ENCODE measurements at regions not wholly inside any gene's neighbourhood (a gene's known extent, or its start where the extent isn't known, plus 50 kb on each side); places are given as distances from the start of the nearest gene placed in this dataset.

DNA sequence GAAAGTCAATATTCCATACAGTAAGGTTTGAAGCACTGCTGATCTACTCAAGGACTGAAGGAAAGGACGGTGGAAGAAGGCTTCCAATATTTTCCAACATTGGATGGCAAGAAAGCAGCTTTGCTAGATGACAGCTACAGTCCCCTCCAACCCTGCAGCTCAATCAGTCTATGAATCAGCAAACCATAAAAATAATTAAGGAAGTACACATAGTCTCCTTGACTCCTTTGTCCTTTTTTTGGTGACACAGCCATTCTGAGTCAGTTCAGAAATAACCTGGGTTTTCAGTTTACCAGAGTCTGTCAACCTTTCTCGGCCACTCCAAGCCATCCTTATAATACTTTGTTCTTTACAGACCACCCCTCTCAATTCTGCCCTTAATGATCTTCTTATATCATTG, 232.5 kb downstream of the IBTK start:
- no peak for DNase-seq

DNA sequence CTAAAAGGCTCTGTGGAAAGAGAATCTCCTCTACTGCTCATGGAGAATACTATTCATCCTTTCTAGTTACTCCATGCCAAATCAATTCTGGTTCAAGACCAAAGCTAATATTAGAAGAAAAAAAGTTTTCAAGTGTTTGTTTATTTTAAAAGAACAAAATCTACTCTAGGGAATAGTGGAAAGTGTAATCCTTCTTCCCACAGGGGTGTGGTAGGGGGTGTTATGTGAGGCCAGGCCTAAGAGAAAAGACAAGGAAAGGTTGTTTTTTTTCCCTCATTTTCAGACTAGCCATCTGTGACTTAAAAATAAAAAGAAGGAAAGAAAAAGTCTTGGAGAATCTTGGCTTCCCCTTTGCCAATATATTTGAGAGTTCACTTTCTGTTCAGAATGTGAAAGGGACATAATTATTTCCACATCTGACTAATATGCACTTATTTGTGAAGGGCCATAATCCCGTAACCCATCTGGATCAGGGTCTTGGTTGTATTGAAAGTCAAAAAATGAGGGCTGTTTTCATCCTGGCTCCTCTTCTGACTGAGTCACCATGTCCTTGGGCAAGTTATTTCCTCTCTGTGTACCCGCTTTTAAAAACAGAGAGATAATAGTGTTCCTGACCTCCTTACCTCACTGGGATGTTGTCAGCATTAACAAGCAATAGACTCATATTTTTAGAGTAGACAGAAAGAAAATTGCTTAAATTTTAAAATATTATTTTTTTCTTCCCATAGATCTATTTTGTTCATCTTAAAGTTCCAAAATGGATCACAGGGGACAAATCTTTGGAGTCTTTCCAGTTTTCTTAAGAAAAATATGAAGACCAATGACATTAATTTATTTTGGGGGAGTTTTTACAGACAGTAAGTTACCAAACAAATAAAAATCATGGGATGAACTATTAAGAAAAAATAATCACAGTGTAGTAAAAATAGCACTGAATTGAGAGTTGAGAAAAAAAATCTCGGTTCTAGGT, 233.7 kb downstream of the IBTK start:
- peak; percentile 39 for DNase-seq

DNA sequence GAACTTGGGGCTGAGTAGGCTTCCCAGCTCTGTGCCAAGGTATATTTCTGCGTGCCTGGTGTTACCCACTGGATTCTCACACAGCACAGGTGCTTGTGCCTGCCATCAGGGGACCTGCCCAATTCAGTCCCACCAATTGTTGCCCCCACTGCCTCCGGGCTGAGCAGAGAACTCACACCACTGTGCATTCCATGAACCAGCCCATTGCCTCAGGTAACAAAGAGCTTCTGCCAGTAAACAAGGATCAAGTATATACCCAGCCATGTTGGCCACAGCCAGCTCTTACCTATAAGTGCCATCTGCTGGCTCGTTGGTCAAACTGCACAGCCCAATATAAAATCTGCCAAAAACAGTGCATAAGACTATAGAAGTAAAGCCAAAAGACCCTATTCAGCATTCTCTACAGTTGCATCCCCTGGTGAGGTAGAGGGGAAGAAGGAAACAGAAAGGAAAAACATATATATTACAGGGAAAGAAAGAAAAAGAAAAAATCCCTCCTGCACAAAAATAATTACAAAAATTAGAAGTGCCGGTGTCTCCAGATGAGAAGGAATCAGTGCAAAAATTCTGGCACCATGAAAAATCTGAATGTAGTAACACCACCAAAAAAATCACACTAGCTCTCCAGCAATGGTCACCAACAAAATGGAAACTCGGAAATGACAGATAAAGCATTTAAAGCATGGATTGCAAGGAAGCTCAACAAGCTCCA, 241.4 kb downstream of the IBTK start:
- DNase-seq = no peak

DNA sequence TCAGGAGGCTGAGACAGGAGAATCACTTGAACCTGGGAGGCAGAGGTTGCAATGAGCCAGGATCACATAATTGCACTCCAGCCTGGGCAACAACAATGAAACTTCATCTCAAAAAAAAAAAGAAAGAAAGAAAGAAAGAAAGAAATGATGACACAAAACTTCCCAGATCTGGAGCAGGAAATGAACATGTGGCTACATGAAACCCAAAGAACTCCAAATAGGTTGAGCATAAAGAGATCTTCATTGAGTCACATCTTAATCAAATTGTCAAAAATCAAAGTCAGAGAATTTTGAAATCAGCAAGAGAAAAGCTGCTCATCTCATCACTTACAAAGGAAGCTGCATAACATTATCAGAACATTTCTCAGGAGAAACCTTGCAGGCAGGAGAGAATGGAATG, 247.0 kb downstream of the IBTK start:
- no peak for DNase-seq

DNA sequence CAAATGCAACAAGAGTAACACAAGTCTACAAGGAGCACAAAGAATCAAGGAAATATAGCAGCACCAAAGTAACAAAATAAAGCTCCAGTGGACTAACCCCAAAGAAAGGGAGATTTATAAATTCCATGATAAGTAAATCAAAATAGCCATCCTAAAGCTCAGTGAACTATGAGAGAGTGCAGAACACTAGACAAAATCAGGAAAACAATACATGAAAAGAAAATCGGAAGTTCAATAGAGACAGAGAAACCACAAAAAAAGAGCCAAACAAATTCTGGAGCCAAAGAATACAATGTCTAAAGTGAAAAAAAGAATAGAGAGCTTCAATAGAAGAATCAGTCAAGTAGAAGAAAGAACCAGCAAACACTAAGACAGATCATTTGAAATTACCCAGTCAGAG, 247.3 kb upstream of the TENT5A start:
- no peak for DNase-seq

DNA sequence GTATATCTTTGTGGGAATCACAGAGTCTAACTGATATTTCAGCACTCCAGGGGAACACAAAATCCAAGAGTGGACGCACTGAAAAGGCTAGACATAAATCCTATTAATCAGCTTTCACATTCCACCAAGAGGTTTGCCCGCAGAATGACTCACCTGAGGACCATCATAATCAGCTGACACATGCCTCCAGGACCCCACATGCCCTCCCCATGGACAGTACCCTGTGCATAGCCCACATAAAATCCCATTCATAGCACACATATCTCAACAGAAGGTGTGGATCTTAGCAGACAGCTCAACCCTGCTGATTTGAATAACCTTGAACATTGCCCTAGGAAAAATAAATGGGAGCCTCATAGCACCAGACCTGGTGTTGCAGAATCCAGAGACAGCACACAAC, 246.8 kb upstream of the TENT5A start:
- DNase-seq = no peak

DNA sequence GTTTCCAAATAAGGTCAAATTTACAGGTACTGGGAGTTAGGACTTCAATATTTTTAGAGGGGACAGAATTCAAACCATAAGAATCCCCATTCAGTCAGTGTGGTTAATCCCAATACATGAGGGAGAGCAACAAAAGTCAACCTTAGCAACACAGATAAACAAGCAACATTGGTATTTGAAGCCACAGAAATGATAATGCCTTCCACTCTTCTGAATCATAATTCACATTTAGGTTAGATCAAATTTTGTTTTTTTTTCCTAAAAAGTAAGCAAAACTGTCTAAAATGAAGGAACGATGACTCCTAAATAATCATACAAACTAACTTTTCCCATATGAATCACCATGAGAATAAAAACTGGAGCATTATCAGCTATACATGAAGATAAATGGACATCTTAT, 246.0 kb upstream of the TENT5A start:
- DNase-seq = no peak

DNA sequence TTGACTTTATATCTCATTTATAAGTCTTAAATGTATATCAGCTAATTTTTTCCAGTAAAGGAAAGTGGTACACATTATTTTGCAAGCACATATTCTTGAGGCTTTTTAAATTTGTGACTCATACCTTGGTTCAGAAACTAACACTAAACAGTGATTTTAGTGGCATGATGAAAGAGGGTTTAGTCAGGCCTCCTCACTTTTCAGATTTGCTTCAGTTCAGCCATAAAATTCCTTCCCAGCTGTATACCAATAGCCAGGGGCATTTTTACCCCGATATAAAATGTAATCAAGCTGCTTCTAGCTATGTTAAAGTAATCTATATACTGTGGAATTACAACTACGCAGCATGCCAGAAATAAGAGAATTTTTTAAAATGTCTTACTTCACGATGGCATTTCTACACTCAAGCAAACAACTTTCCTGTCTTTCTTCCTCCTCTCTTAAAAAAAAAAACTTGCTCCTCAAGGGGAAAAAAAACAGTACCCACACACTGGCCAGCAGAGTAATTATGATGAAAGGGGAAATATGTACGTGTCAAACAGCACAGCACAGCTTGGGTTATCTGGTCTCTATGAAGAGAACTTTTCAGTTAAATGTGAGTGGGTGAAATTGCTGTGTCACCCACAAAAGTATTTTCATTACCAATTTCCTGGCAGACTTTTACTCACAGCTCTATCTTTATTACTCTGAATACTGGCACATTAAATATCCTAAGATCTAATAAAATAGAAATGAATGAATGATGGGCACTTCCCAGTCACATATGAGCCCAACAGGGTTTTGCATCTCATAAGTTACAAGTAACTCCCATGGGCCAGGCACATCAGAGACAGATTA, 244.8 kb upstream of the TENT5A start:
- DNase-seq = no peak

DNA sequence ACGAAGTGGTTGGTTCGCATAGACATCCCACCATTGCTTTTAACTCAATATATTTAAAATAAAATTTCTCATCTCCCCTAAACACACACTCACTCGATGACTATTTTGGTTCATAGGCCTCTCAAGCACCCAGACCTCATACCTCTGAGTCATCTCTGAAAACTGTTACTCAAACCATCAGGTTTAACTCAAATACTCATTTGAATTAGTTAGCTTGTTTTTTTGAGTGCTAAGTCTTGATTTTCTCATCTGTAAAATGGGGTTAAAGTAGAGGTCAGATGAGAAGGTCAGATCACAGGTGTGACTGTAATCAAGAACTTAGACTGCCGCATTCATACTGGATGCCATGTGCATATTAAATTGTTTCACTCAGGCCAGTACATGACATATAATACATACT, 243.9 kb upstream of the TENT5A start:
- DNase-seq = no peak

DNA sequence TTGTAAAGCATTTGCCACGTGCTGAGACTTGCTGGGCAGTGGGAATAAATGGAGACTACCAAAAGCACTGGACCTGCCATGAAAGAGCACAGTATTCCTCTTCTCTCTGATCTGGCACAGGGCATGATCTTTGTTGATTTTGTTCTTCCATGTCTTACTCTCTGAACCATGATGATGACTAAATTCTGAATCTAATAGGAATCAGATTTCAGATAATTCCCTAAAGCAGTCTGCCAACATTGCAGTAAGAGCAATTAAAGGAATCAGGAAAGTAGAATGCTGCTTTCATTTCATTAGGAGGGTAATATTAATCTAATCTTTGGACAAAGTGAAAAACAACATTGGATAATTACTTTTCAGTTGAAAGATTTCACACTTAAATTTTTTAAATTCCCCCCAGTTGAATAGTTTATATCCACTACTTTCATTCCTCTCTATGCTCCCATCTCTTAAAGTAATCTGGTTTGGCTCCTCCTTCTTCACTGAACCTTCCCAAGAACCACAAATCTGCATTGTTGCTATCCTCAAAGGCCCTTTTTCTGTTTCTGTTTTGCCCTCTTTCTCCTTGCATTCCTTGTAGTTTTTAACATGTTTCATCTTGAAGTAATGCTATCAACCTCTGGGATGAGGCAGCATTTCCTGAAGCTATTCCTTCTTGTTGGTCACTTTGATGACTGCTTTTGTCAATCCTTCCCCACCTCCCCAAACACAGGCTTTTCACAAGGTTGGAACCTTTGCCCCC, 243.2 kb upstream of the TENT5A start:
- no peak for DNase-seq

DNA sequence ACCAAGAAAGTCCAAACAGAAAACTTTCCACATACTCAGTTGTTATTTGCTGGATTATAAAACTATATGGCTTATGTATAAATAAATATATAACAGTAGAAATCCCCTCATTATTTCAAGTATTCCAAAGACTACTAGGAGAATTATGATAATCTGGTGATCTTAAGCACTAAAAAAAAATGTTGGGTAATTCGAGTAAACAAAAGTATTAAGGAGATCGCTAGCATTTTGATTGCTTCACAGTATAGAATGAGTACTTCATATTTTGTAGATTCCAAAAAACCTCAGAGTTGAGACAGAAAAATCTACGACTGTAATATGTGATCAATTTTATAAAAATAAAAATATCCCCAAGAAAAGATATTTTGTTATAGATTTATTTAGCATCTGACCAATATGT, 236.4 kb upstream of the TENT5A start:
- no peak for DNase-seq

DNA sequence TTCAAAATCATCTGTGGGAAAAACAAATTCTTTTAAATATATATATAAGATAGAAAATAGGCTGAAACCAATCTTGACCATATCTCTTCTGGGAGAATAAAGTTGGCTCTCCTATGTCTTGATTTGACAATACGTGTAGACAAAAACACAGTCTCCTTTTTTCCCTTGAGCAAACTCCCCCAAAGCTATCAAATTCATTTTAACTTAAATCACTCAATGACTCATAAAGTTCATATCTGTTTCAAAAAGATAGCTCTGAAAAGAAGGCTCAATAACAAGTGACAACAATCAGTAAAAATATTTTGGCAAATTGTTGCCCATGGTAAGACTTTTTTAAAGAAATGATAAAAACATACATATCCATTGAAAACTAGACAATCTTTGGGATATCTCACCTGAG, 236.0 kb upstream of the TENT5A start:
- DNase-seq = no peak

DNA sequence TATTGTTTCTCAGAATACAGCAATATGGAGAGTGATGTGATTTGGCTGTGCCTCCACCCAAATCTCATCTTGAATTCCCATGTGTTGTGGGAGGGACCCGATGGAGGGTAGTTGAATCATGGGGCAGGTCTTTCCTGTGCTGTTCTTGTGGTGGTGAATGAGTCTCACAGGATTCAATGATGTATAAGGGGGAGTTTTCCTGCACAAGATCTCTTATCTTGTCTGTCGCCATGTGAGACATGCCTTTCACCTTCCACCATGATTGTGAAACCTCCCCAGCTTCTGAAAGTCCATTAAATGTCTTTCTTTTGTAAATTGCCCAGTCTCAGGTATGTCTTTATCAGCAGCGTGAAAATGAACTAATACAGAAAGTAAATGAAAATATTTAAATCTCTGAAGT, 234.8 kb upstream of the TENT5A start:
- DNase-seq = no peak

DNA sequence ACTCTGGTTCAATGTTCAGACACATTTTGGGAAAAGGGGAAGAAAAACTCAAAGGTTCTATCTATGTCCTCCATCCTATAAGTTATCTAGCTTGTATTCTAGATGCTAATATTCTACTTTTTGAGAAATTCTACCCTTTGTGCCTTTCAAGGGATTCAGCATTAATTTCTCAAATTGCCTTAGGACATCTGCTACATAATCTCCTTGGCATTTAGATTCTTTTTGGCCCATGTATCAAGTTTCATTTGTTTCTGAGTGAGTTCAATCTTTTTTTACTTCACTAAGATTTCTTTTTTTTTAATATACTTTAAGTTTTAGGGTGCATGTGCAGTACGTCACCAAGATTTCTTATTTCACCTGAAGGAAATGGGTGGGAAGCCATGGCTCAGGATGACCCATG, 232.7 kb upstream of the TENT5A start:
- no peak for DNase-seq

DNA sequence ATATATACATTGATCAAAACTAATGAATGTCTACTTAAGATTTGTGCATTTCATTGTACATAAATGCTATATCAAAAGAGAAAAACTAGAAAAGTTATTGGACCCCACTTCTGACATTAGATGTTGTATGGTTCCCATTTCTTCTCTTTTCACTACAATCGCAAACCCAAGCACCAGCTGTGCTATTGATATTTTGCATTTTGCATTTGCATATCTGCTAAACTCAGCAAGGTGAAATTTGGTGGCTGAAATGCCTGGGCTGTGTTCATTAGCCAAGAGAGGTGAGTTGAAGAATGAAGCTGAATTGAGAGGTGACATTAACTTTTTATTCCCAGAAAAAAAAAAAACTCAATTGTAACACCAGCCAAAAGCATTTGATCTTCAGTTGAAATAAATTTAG, 232.1 kb upstream of the TENT5A start:
- no peak for DNase-seq

DNA sequence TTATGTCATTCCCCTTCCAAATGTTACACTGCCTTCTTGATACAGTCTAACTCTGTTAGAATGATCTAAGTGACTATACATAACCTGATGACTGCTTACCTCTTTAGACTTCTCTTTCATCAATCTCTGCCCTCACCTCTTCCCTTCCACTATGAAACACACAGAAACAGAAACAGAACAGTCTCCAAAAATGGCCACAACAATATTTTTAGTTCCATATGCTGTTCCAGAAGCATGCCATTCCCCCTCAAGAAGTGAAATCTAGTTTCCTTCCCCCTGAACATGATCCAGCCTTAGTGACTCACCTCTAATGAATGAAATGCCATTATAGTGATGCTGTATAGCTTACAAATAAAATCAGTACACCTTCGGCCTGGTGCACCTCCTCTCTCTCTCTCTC, 229.3 kb upstream of the TENT5A start:
- DNase-seq = no peak

DNA sequence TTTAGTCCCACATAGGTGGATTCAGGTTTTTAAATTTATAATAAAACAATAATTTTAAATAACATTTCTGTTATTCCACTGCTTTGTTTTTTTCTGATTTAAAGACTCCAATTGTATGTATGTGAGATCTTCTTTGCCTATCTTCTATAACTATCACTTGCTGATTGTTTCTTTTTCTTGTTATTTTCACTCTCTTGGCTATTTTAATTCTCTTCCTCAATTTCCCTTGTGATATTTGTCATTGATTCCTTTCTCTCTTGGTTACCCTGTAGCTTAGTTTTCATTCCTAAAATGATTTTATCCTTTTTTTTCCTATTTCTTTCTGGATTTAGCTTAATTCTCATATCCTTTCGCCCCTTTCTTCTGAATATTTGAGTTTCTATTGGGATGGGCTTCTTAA, 227.3 kb upstream of the TENT5A start:
- no peak for DNase-seq

DNA sequence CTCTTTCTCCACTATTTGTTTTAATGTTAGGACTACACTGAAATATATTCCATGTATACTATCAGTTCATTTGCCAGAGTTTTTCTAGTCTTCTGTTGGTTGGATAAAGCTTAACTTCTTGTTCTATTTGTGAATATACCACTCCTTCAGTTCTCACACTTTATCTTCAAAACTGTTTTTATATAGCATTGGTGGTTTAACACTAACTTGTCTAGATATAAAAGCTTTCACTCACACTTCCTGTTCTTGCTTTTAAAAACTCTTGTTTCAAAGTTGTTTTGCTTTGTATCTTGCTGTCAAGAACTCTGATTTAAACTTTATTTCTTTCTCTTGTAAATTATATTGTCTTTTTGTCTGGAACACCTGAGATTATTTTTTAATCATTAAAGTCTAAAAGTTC, 226.8 kb upstream of the TENT5A start:
- no peak for DNase-seq

DNA sequence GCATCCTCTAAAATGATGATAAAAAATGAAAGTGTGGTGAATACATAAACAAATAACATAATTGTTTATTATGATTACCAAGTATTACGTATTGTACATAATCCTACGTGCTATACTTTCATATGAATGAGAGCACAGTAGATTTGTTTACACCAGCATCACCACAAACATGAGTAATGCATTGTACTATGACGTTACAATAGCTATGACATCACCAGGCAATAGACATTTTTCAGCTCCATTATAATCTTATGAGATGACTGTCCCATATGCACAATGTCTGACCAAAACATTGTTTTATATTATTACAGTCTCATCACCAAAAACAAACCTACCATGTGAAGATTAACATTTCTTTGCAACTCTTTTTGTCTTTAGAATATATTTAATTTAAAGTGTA, 225.7 kb upstream of the TENT5A start:
- no peak for DNase-seq

DNA sequence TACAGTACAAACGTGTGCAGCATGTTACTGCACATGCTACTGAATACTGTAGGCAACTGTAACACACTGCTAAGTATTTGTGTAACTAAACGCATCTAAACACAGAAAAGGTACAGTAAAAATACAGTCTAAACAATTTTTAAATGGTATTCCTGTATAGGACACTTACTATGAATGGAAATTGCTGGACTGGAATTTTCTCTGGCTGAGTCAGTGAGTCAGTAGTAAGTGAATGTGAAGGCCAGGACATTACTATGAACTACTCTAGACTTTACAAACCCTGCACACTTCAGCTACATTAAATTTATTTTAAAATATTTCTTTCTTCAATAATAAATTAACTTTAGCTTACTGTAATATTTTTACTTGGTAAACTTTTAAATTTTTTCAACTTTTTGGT, 225.0 kb upstream of the TENT5A start:
- DNase-seq = no peak

DNA sequence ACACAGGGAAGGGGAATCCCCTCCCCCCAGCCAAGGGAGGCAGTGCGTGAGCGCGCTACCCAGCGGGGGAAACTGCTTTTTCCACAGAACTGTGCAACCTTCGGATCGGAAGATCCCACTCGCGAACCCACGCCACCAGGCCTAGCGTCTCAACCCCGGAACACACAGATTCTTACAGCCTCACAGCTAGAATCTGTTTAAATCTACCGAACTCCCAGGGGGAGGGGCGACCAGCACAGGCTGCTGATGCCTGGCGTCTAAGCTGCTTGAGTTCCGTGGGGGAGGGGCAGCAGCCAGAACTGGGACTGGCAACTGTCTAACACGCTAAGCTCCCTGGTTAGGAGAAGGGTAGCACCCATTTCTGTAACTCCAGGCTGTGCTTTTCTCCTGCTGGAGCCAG, 217.3 kb upstream of the TENT5A start:
- DNase-seq = no peak

DNA sequence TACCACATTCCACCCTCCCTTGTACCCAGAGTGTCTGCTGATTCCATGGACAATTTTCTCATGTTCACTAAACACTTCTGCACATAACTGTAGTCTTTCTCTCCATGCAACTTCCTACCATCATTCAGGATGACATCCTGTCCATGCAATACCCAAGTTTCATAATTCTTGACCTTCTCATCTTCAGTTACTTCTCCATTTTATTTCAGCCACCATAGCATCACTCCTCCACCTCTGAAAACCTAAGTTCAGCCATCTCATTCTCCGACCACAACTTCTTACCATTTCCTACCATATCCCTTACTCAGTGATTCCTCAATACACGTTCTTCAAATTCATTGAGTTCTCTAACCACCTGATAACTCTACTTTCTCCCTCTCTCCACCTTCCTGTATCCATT, 216.5 kb upstream of the TENT5A start:
- no peak for DNase-seq

All from muscle of arm (tissue), 1 donor.